ENCODE measurements at regions not wholly inside any gene's neighbourhood (a gene's known extent, or its start where the extent isn't known, plus 50 kb on each side); places are given as distances from the start of the nearest gene placed in this dataset.

DNA sequence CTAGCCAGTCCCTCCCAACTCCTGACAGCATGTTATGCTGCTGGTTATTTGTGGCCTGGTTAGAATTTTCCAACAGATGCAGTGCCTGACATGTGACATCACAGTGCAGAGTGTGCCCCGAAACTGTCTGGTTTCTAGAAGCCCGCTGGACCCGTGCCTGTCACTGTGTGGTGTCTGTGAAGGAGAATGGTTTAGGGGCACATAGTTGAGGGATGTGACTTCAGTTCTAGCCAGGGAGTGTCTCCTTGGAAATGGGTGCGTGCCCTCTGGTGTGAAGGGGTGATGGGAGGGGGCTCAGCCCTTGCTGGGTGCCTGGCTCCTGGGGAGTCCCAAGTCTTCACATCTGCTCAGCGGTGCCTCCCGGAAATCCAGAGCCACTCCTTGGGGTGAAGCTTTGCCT lies 303.6 kb downstream of the GLRX3 start:
- no peak for DNase-seq (ENCODE audit: low read depth in 2 of 2)
- H3K4me3 ChIP-seq (replicated peaks in 1 of 2; ENCODE audit: low read depth in 2 of 2, low read length in 2 of 2), result no peak overlapping the region
- TF ChIP-seq, protein P1, sequence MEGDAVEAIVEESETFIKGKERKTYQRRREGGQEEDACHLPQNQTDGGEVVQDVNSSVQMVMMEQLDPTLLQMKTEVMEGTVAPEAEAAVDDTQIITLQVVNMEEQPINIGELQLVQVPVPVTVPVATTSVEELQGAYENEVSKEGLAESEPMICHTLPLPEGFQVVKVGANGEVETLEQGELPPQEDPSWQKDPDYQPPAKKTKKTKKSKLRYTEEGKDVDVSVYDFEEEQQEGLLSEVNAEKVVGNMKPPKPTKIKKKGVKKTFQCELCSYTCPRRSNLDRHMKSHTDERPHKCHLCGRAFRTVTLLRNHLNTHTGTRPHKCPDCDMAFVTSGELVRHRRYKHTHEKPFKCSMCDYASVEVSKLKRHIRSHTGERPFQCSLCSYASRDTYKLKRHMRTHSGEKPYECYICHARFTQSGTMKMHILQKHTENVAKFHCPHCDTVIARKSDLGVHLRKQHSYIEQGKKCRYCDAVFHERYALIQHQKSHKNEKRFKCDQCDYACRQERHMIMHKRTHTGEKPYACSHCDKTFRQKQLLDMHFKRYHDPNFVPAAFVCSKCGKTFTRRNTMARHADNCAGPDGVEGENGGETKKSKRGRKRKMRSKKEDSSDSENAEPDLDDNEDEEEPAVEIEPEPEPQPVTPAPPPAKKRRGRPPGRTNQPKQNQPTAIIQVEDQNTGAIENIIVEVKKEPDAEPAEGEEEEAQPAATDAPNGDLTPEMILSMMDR (IDR thresholded peaks at IDR 0.05; ENCODE audit: low read depth, low read length), result no peak

- no peak overlapping the region for H3K4me3 ChIP-seq (replicated peaks in 1 of 2; ENCODE audit: low read depth in 2 of 2, low read length in 2 of 2)
- TF ChIP-seq, protein P1 (IDR thresholded peaks at IDR 0.05; ENCODE audit: low read depth, low read length), result no peak
- no peak for DNase-seq (ENCODE audit: low read depth in 2 of 2)
These were observed 304.3 kb downstream of the GLRX3 start for GRCh38 chr10:130440494-130440893.

DNA sequence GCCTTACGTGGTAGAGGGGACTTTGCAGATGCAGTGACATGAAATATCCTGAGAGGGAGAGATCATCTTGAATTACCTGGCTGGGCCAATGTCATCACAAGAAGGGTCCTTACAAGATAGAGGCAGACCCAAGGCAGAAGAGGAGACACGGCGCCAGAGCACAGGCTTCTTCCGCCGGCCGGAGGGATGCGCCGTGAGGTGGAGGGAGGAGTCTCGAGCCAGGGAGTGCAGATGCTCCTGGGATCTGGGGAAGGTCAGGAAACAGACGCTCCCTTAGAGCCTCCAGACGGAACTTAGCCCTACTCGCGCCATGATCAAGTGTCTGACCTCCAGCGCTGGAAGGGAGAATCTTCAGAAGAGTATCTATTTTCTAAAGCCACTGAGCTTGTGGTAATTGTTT lies 304.8 kb downstream of the GLRX3 start:
- TF ChIP-seq, protein P1 (IDR thresholded peaks at IDR 0.05; ENCODE audit: low read depth, low read length), result no peak
- no peak overlapping the region for H3K4me3 ChIP-seq (replicated peaks in 1 of 2; ENCODE audit: low read depth in 2 of 2, low read length in 2 of 2)
- no peak for DNase-seq (ENCODE audit: low read depth in 2 of 2)

GRCh38 chr10:130443066-130443465 lies 306.9 kb downstream of the GLRX3 start:
- no peak overlapping the region for H3K4me3 ChIP-seq (replicated peaks in 1 of 2; ENCODE audit: low read depth in 2 of 2, low read length in 2 of 2)
- TF ChIP-seq, protein P1 (IDR thresholded peaks at IDR 0.05; ENCODE audit: low read depth, low read length), result no peak
- DNase-seq (ENCODE audit: low read depth in 2 of 2), result no peak

- no peak for DNase-seq (ENCODE audit: low read depth in 2 of 2)
- TF ChIP-seq, protein P1 (IDR thresholded peaks at IDR 0.05; ENCODE audit: low read depth, low read length), result no peak
These were observed 317.0 kb downstream of the GLRX3 start for GRCh38 chr10:130453036-130453720.

GRCh38 chr10:130453721-130454542 lies 317.7 kb downstream of the GLRX3 start:
- H3K4me3 ChIP-seq (replicated peaks in 1 of 2; ENCODE audit: low read depth in 2 of 2, low read length in 2 of 2), result no peak overlapping the region
- TF ChIP-seq, protein P1 (IDR thresholded peaks at IDR 0.05; ENCODE audit: low read depth, low read length), result no peak
- DNase-seq (ENCODE audit: low read depth in 2 of 2), result no peak

More at GRCh38 chr10:130453036-130453720, 317.0 kb downstream of the GLRX3 start:
- no peak overlapping the region for H3K4me3 ChIP-seq (replicated peaks in 1 of 2; ENCODE audit: low read depth in 2 of 2, low read length in 2 of 2)
